Activated B cell treated with CpG ODN at 0.5 μM for 24 hours (primary cell): ENCODE measurements at regions not wholly inside any gene's neighbourhood (a gene's known extent, or its start where the extent isn't known, plus 50 kb on each side); places are given as distances from the start of the nearest gene placed in this dataset.

Experiments used
- ATAC-seq: fragments of 200-7000 bp; cut with Tn5 transposase; one replicate; pipeline ENCODE4 v1.10.0; 2021; ENCODE audit warnings: low read depth, mild to moderate bottlenecking, moderate library complexity
- CTCF ChIA-PET: fragments of 350-600 bp; sonication (Branson Sonifier 250); formaldehyde crosslinking; loops from one replicate; lab custom pipeline; 2021; ENCODE audit warnings: antibody characterized with exemption; lab: Charles Lee
- POLR2A ChIA-PET: fragments of 350-600 bp; sonication (Branson Sonifier 250); formaldehyde crosslinking; loops from one replicate; lab custom pipeline; 2021; ENCODE audit warnings: antibody characterized with exemption; lab: Charles Lee
- DNase-seq: peaks from one replicate; pipeline ENCODE4 v3.0.0; 2022
- H3K27ac Mint-ChIP-seq: one replicate; pipeline ENCODE4 v1.8.0; 2020; ENCODE audit warnings: mixed read lengths
- H3K27me3 Mint-ChIP-seq: one replicate; pipeline ENCODE4 v1.8.0; 2021; ENCODE audit warnings: mixed read lengths
- H3K36me3 Mint-ChIP-seq: one replicate; pipeline ENCODE4 v1.8.0; 2021; ENCODE audit warnings: low read depth, mixed read lengths
- H3K4me1 Mint-ChIP-seq: one replicate; pipeline ENCODE4 v1.8.0; 2021; ENCODE audit warnings: mixed read lengths
- H3K4me3 Mint-ChIP-seq: one replicate; pipeline ENCODE4 v1.8.0; 2020; ENCODE audit warnings: mild to moderate bottlenecking, mixed read lengths
- H3K9me3 Mint-ChIP-seq: one replicate; pipeline ENCODE4 v1.8.0; 2020; ENCODE audit warnings: mixed read lengths
- intact Hi-C: fragments of 100-400 bp; cut with micrococcal nuclease; formaldehyde crosslinking; loops from one replicate; pipeline ENCODE4 v1.15.1; 2024
- TF ChIP-seq, protein P1 (sequence below): fragments of 200-600 bp; IDR thresholded peaks from one replicate; pipeline ENCODE4 v1.8.0; 2022; ENCODE audit warnings: antibody characterized with exemption, mild to moderate bottlenecking

GRCh38 chr2:103353774-103354173 lies 591.9 kb downstream of the TMEM182 start:
- intact Hi-C loops: no loop called here
- CTCF ChIA-PET: no interaction called here
- no peak overlapping the region for H3K27ac Mint-ChIP-seq
- ATAC-seq (no peak), DNase-seq (no peak)
- no peaks in the 10 kb centered on the region for H3K27me3 Mint-ChIP-seq
- TF ChIP-seq, protein P1, sequence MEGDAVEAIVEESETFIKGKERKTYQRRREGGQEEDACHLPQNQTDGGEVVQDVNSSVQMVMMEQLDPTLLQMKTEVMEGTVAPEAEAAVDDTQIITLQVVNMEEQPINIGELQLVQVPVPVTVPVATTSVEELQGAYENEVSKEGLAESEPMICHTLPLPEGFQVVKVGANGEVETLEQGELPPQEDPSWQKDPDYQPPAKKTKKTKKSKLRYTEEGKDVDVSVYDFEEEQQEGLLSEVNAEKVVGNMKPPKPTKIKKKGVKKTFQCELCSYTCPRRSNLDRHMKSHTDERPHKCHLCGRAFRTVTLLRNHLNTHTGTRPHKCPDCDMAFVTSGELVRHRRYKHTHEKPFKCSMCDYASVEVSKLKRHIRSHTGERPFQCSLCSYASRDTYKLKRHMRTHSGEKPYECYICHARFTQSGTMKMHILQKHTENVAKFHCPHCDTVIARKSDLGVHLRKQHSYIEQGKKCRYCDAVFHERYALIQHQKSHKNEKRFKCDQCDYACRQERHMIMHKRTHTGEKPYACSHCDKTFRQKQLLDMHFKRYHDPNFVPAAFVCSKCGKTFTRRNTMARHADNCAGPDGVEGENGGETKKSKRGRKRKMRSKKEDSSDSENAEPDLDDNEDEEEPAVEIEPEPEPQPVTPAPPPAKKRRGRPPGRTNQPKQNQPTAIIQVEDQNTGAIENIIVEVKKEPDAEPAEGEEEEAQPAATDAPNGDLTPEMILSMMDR: no peak
- H3K4me3 Mint-ChIP-seq: no peak overlapping the region
- peaks cover 8% of the 10 kb centered on the region for H3K9me3 Mint-ChIP-seq
- POLR2A ChIA-PET: no interaction called here
- no peaks in the 10 kb centered on the region for H3K36me3 Mint-ChIP-seq
- no peaks in the 10 kb centered on the region for H3K4me1 Mint-ChIP-seq

- ATAC-seq (no peak), DNase-seq (no peak)
- TF ChIP-seq, protein P1: no peak
- intact Hi-C loops: no loop called here
- H3K4me1 Mint-ChIP-seq: no peaks in the 10 kb centered on the region
- no peak overlapping the region for H3K27ac Mint-ChIP-seq
- ChIA-PET POLR2A (no interaction called here), CTCF (no interaction called here)
- H3K4me3 Mint-ChIP-seq: no peak overlapping the region
- H3K27me3 Mint-ChIP-seq: no peaks in the 10 kb centered on the region
- H3K9me3 Mint-ChIP-seq: peaks cover 8% of the 10 kb centered on the region
- H3K36me3 Mint-ChIP-seq: no peaks in the 10 kb centered on the region
Observed at GRCh38 chr2:103355287-103355686, 593.5 kb downstream of the TMEM182 start.

GRCh38 chr2:103361712-103362111 lies 599.9 kb downstream of the TMEM182 start:
- Mint-ChIP-seq H3K4me3 (no peak overlapping the region), H3K27me3 (no peaks in the 10 kb centered on the region), H3K27ac (no peak overlapping the region), H3K9me3 (peaks cover 3% of the 10 kb centered on the region), H3K4me1 (no peaks in the 10 kb centered on the region), H3K36me3 (no peaks in the 10 kb centered on the region)
- intact Hi-C loops: no loop called here
- TF ChIP-seq, protein P1: no peak
- ATAC-seq (no peak), DNase-seq (no peak)
- ChIA-PET CTCF (no interaction called here), POLR2A (no interaction called here)

DNA sequence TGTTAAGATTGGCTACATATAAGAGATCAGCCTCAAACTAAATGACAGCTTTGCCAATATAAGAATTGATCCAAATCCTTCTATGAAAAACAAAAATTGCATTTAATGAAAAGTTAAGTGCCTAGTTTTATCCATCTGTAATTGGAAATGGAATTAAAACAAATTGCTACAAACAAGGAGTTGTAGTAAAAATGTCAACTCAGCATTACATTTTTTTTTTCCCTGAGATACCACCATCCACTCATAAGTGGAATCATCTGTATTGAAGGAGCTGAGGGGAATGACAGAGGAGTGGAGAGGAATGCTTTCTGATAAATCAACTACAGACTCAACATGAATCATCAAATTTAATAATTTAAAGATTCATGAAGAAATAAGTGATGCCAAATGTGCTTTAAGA lies 601.8 kb downstream of the TMEM182 start:
- H3K9me3 Mint-ChIP-seq: no peaks in the 10 kb centered on the region
- H3K27ac Mint-ChIP-seq: no peak overlapping the region
- ATAC-seq: no peak
- no peaks in the 10 kb centered on the region for H3K27me3 Mint-ChIP-seq
- H3K36me3 Mint-ChIP-seq: no peaks in the 10 kb centered on the region
- no peak overlapping the region for H3K4me3 Mint-ChIP-seq
- intact Hi-C loops: no loop called here
- no peaks in the 10 kb centered on the region for H3K4me1 Mint-ChIP-seq
- POLR2A ChIA-PET: no interaction called here
- no peak for DNase-seq
- TF ChIP-seq, protein P1: no peak
- CTCF ChIA-PET: no interaction called here

- Mint-ChIP-seq H3K36me3 (no peaks in the 10 kb centered on the region), H3K27me3 (no peaks in the 10 kb centered on the region), H3K4me3 (no peak overlapping the region), H3K27ac (no peak overlapping the region), H3K9me3 (no peaks in the 10 kb centered on the region), H3K4me1 (no peaks in the 10 kb centered on the region)
- TF ChIP-seq, protein P1: no peak
- ChIA-PET POLR2A (no interaction called here), CTCF (no interaction called here)
- intact Hi-C loops: no loop called here
- no peak for ATAC-seq
- no peak for DNase-seq
Observed at GRCh38 chr2:103364177-103364576, 602.3 kb downstream of the TMEM182 start.
